Breast epithelium (tissue), 4 donors: ENCODE measurements at regions not wholly inside any gene's neighbourhood (a gene's known extent, or its start where the extent isn't known, plus 50 kb on each side); places are given as distances from the start of the nearest gene placed in this dataset.

Experiments used
- DNase-seq, 2 donors: peaks; one replicate each; pipeline ENCODE4 v3.0.0-alpha.2; 2019; ENCODE audit warnings: low spot score in 2 of 2
- H3K27ac ChIP-seq, 2 donors: fragments of 200-600 bp; sonication (generic) in 1 of 2; one replicate each; pipeline ENCODE4 v1.5.1; 2016 to 2019; ENCODE audit warnings: mild to moderate bottlenecking in 1 of 2
- H3K27me3 ChIP-seq, 2 donors: fragments of 200-600 bp; sonication (generic) in 1 of 2; one replicate each; pipeline versions ENCODE4 v1.5.1 to v1.6.0; 2017 to 2019; ENCODE audit warnings: control low read depth in 1 of 2, mild to moderate bottlenecking in 1 of 2
- H3K36me3 ChIP-seq: fragments of 200-600 bp; one replicate; pipeline ENCODE4 v1.5.1; 2019
- H3K4me1 ChIP-seq, 2 donors: fragments of 200-600 bp; sonication (generic); one replicate each; pipeline ENCODE4 v1.5.1; 2016 to 2019; ENCODE audit warnings: control low read depth in 1 of 2
- H3K4me3 ChIP-seq, 3 donors: fragments of 200-600 bp; sonication (generic); 1 replicate in 2 of 3; 2 replicates in 1 of 3; pipeline ENCODE4 v1.5.1; 2016 to 2019; ENCODE audit warnings: mild to moderate bottlenecking in 3 of 3, moderate library complexity in 2 of 3
- H3K9me3 ChIP-seq, 2 donors: fragments of 200-600 bp; sonication (generic) in 1 of 2; one replicate each; pipeline ENCODE4 v1.5.1; 2016 to 2019; ENCODE audit warnings: control low read depth in 1 of 2
- CTCF ChIP-seq, 3 donors: fragments of 450-650 bp; IDR thresholded peaks; one replicate each; pipeline ENCODE4 v1.5.1; 2016 to 2017; ENCODE audit warnings: antibody characterized with exemption in 3 of 3, mild to moderate bottlenecking in 3 of 3, moderate library complexity in 3 of 3
- POLR2A ChIP-seq: fragments of 450-650 bp; IDR thresholded peaks from one replicate; pipeline ENCODE4 v1.6.1; 2016; ENCODE audit warnings: antibody characterized with exemption, mild to moderate bottlenecking, moderate library complexity
- POLR2AphosphoS5 ChIP-seq, 3 donors: sonication (generic); formaldehyde crosslinking; IDR thresholded peaks; one replicate each; pipeline ENCODE4 v1.6.1; 2017; ENCODE audit warnings: antibody characterized with exemption in 3 of 3
- intact Hi-C: fragments of 100-400 bp; cut with DNase I; formaldehyde crosslinking; loops from one replicate; pipeline ENCODE4 v1.15.1; 2023; ENCODE audit warnings: low total_unique reads

DNA sequence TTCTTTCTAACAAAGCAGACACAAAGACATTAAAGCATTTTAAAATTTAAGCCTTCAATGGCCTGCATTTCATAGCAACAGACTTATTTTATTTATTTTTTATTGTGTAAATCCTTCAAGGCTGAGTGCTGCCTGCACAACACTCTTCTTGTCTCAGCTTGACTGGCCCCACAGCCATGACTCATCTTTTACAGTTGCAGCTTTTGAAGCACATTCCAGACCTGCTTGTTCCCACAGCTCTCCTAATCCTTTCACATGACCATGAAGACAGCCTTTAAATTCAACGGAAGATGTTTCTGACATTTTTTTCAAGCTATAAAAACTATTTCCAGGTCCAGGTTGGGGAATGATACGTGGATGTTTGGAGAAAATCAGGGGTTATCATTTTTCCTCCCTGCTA lies 276.9 kb upstream of the TACR3 start:
- no peaks in the 10 kb centered on the region for H3K4me1 ChIP-seq
- H3K9me3 ChIP-seq = peaks cover 5% of the 10 kb centered on the region in 2 donors
- H3K27me3 ChIP-seq = no peaks in the 10 kb centered on the region
- peak overlapping the region in 1 of 2 donors; percentile 14 for H3K27ac ChIP-seq
- intact Hi-C loops = no loop called here
- DNase-seq = peak in 1 of 2 donors; percentile 44
- no peaks in the 10 kb centered on the region for H3K36me3 ChIP-seq
- TF ChIP-seq CTCF (IDR thresholded peaks at IDR 0.05) (no peak), POLR2A (no peak), POLR2AphosphoS5 (IDR thresholded peaks at IDR 0.05) (no peak)
- H3K4me3 ChIP-seq = peak overlapping the region in 1 of 3 donors; percentile 3

- no peak for DNase-seq
- H3K36me3 ChIP-seq = no peaks in the 10 kb centered on the region
- peak overlapping the region in 1 of 3 donors; percentile 3 for H3K4me3 ChIP-seq
- H3K9me3 ChIP-seq = peaks cover 0 to 8% of the 10 kb centered on the region in 2 donors
- H3K27ac ChIP-seq = peak overlapping the region; percentile 14 to 48
- intact Hi-C loops = no loop called here
- no peaks in the 10 kb centered on the region for H3K27me3 ChIP-seq
- H3K4me1 ChIP-seq = no peaks in the 10 kb centered on the region
- TF ChIP-seq POLR2A = no peak
- TF ChIP-seq CTCF (IDR thresholded peaks at IDR 0.05) = no peak
- no peak for TF ChIP-seq POLR2AphosphoS5 (IDR thresholded peaks at IDR 0.05)
Observed at GRCh38 chr4:103996064-103996463, 276.3 kb upstream of the TACR3 start.

DNA sequence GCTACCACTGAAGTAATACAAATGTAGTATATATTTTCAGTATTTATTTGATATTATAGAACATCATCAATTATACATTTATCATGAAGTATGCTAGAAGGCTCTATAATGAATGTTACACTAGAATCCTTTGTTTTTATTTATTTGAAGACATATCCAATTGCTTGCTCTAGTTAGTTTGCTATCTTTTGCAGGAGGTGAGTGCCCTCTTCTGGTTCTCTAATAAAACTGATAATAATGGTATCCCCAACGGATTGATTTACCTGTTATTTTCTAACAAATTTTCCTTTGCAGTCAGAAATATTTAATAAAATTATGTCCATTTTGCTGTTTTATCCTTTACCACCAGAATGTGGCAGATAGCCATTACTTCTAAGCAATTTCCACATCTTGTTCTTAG lies 274.3 kb upstream of the TACR3 start:
- intact Hi-C loops = no loop called here

DNA sequence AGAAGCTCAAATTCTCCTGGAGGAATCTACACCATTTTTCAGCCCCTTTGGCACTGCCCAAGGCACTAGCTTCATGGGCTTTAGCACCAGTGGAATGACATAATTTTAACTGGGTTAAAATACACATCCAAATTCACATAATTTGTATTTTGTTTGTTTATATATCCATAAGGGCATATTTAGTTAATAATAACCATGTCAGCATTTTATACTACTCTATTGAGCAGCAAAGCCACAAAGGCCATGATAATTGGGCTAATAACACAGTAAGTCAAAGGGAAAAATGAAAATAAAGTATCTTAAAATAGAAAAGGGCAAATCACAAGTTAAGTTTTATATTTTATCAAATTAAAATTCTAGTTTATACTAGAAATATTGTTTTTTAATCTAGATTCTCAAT lies 262.7 kb upstream of the TACR3 start:
- no peak for DNase-seq
- no peak overlapping the region for H3K27ac ChIP-seq
- H3K4me1 ChIP-seq = no peaks in the 10 kb centered on the region
- H3K4me3 ChIP-seq = no peak overlapping the region
- H3K36me3 ChIP-seq = no peaks in the 10 kb centered on the region
- no peaks in the 10 kb centered on the region for H3K27me3 ChIP-seq
- TF ChIP-seq CTCF (IDR thresholded peaks at IDR 0.05) = no peak
- TF ChIP-seq POLR2A = no peak
- TF ChIP-seq POLR2AphosphoS5 (IDR thresholded peaks at IDR 0.05) = no peak
- H3K9me3 ChIP-seq = no peaks in the 10 kb centered on the region
- intact Hi-C loops = no loop called here

More for the DNA sequence above, 274.3 kb upstream of the TACR3 start:
- peaks cover 0 to 8% of the 10 kb centered on the region in 2 donors for H3K9me3 ChIP-seq
- no peak for DNase-seq
- no peak overlapping the region for H3K4me3 ChIP-seq
- no peak overlapping the region for H3K27ac ChIP-seq
- TF ChIP-seq POLR2A (no peak), CTCF (IDR thresholded peaks at IDR 0.05) (no peak), POLR2AphosphoS5 (IDR thresholded peaks at IDR 0.05) (no peak)
- H3K4me1 ChIP-seq = no peaks in the 10 kb centered on the region
- no peaks in the 10 kb centered on the region for H3K36me3 ChIP-seq
- no peaks in the 10 kb centered on the region for H3K27me3 ChIP-seq

- intact Hi-C loops = no loop called here
- no peaks in the 10 kb centered on the region for H3K4me1 ChIP-seq
- no peaks in the 10 kb centered on the region for H3K36me3 ChIP-seq
- H3K27ac ChIP-seq = no peak overlapping the region
- DNase-seq = no peak
- TF ChIP-seq CTCF (IDR thresholded peaks at IDR 0.05) (no peak), POLR2A (no peak)
- H3K9me3 ChIP-seq = peaks cover 0 to 6% of the 10 kb centered on the region in 2 donors
- no peaks in the 10 kb centered on the region for H3K27me3 ChIP-seq
- H3K4me3 ChIP-seq = no peak overlapping the region
Observed at GRCh38 chr4:103948244-103949018, 228.6 kb upstream of the TACR3 start.
